DOHH2 (cell line): ENCODE measurements at regions not wholly inside any gene's neighbourhood (a gene's known extent, or its start where the extent isn't known, plus 50 kb on each side); places are given as distances from the start of the nearest gene placed in this dataset.

Experiments
- H3F3A ChIP-seq: fragments of 200-600 bp; sonication (generic), shearing (Covaris generic); 2 replicates; pipeline ENCODE4 v1.6.0; 2016; ENCODE audit warnings: antibody characterized with exemption, mild to moderate bottlenecking; ENCODE audit not compliant: control insufficient read depth, insufficient read depth
- H3K27ac ChIP-seq: fragments of 200-600 bp; sonication (generic); 2 replicates; pipeline ENCODE4 v1.5.1; 2014; ENCODE audit warnings: low read depth, mild to moderate bottlenecking, low read length, moderate library complexity
- H3K27me3 ChIP-seq: fragments of 200-600 bp; sonication (generic); 2 replicates; pipeline ENCODE4 v1.6.1; 2014; ENCODE audit warnings: mild to moderate bottlenecking, low read length, mixed read lengths; ENCODE audit not compliant: control insufficient read depth
- H3K36me3 ChIP-seq: fragments of 200-600 bp; sonication (generic); 2 replicates; pipeline ENCODE4 v1.6.1; 2014; ENCODE audit warnings: mild to moderate bottlenecking, low read length, moderate library complexity, mixed read lengths; ENCODE audit not compliant: control insufficient read depth
- H3K4me1 ChIP-seq: fragments of 200-600 bp; sonication (generic); 2 replicates; pipeline ENCODE4 v1.6.1; 2014; ENCODE audit warnings: mild to moderate bottlenecking, low read length, mixed read lengths; ENCODE audit not compliant: control insufficient read depth
- H3K4me2 ChIP-seq: fragments of 200-600 bp; sonication (generic); 2 replicates; pipeline ENCODE4 v1.6.0; 2014; ENCODE audit warnings: mild to moderate bottlenecking, low read length, moderate library complexity
- H3K4me3 ChIP-seq: fragments of 200-600 bp; sonication (generic); 2 replicates; pipeline ENCODE4 v1.5.1; 2014; ENCODE audit warnings: mild to moderate bottlenecking, low read length, mixed read lengths
- H3K79me2 ChIP-seq: fragments of 200-600 bp; sonication (generic); 2 replicates; pipeline ENCODE4 v1.6.1; 2014; ENCODE audit warnings: mild to moderate bottlenecking, low read length, mixed read lengths; ENCODE audit not compliant: control insufficient read depth
- H3K9me2 ChIP-seq: fragments of 200-600 bp; sonication (generic); replicated peaks from 2 replicates; pipeline ENCODE4 v1.6.1; 2014; ENCODE audit warnings: mild to moderate bottlenecking, low read length, mixed read lengths; ENCODE audit not compliant: control insufficient read depth
- H3K9me3 ChIP-seq: fragments of 200-600 bp; sonication (generic); 2 replicates; pipeline ENCODE4 v1.6.1; 2014; ENCODE audit warnings: antibody characterized with exemption, low read length, mixed read lengths; ENCODE audit not compliant: control insufficient read depth, insufficient read depth
- H4K20me1 ChIP-seq: fragments of 200-600 bp; sonication (generic); 2 replicates; pipeline ENCODE4 v1.6.0; 2014; ENCODE audit warnings: low read depth, mild to moderate bottlenecking, antibody characterized with exemption, low read length, moderate library complexity; ENCODE audit not compliant: control insufficient read depth, insufficient read depth
- CTCF ChIP-seq: fragments of 200-600 bp; sonication (generic); IDR thresholded peaks from one replicate; pipeline ENCODE4 v1.5.1; 2014; ENCODE audit warnings: antibody characterized with exemption, mild to moderate bottlenecking, low read depth, low read length; ENCODE audit not compliant: poor library complexity, severe bottlenecking
- EZH2phosphoT487 ChIP-seq: fragments of 200-600 bp; sonication (generic); IDR thresholded peaks from 2 replicates; pipeline ENCODE4 v1.6.1; 2017; ENCODE audit warnings: borderline replicate concordance, mild to moderate bottlenecking, antibody characterized with exemption, low read length, moderate library complexity, mixed read lengths

GRCh38 chr11:45507916-45508315 lies 157.5 kb downstream of the CHST1 start:
- H3F3A ChIP-seq = no peaks in the 10 kb centered on the region
- H3K27me3 ChIP-seq = 0 out of 2 replicates have a peak, but pooled peaks cover 4% of the 10 kb centered on the region
- H3K4me2 ChIP-seq = no peak overlapping the region
- no peak overlapping the region for H3K27ac ChIP-seq
- no peaks in the 10 kb centered on the region for H3K4me1 ChIP-seq
- H4K20me1 ChIP-seq = no peaks in the 10 kb centered on the region
- H3K36me3 ChIP-seq = no peaks in the 10 kb centered on the region
- no peaks in the 10 kb centered on the region for H3K9me2 ChIP-seq
- H3K79me2 ChIP-seq = no peaks in the 10 kb centered on the region
- TF ChIP-seq CTCF = no peak
- 0 out of 2 replicates have a peak, but pooled peaks cover 4% of the 10 kb centered on the region for H3K9me3 ChIP-seq
- H3K4me3 ChIP-seq = no peak overlapping the region

- no peaks in the 10 kb centered on the region for H3K9me2 ChIP-seq
- TF ChIP-seq EZH2phosphoT487 = no peak
- TF ChIP-seq CTCF = no peak
- no peak overlapping the region for H3K4me3 ChIP-seq
- no peaks in the 10 kb centered on the region for H4K20me1 ChIP-seq
- H3K27ac ChIP-seq = no peak overlapping the region
- H3K36me3 ChIP-seq = no peaks in the 10 kb centered on the region
- 0 out of 2 replicates have a peak, but pooled peaks cover 4% of the 10 kb centered on the region for H3K9me3 ChIP-seq
- H3F3A ChIP-seq = no peaks in the 10 kb centered on the region
- H3K4me1 ChIP-seq = no peaks in the 10 kb centered on the region
- H3K4me2 ChIP-seq = no peak overlapping the region
- H3K79me2 ChIP-seq = no peaks in the 10 kb centered on the region
- no peaks in the 10 kb centered on the region for H3K27me3 ChIP-seq
Measured at GRCh38 chr11:45503311-45503710, 162.1 kb downstream of the CHST1 start.

- H3K9me3 ChIP-seq = 0 out of 2 replicates have a peak, but pooled peaks cover 4% of the 10 kb centered on the region
- H3K4me1 ChIP-seq = no peaks in the 10 kb centered on the region
- no peak overlapping the region for H3K27ac ChIP-seq
- no peaks in the 10 kb centered on the region for H4K20me1 ChIP-seq
- H3K79me2 ChIP-seq = no peaks in the 10 kb centered on the region
- H3K4me3 ChIP-seq = no peak overlapping the region
- no peak overlapping the region for H3K4me2 ChIP-seq
- no peaks in the 10 kb centered on the region for H3F3A ChIP-seq
- no peaks in the 10 kb centered on the region for H3K36me3 ChIP-seq
- TF ChIP-seq CTCF = no peak
- TF ChIP-seq EZH2phosphoT487 = no peak
- no peaks in the 10 kb centered on the region for H3K9me2 ChIP-seq
- H3K27me3 ChIP-seq = no peaks in the 10 kb centered on the region
Measured at GRCh38 chr11:45502226-45502545, 163.2 kb downstream of the CHST1 start.
